Activated CD4-positive, alpha-beta T cell treated with anti-CD3 and anti-CD28 coated beads, Interleukin-2, amount 50 U/mL, for 4 hours (primary cell): ENCODE measurements at regions not wholly inside any gene's neighbourhood (a gene's known extent, or its start where the extent isn't known, plus 50 kb on each side); places are given as distances from the start of the nearest gene placed in this dataset.

Experiments
- DNase-seq, 2 experiments: peaks; one replicate each; pipeline ENCODE4 v3.0.0-alpha.2; 2020

DNA sequence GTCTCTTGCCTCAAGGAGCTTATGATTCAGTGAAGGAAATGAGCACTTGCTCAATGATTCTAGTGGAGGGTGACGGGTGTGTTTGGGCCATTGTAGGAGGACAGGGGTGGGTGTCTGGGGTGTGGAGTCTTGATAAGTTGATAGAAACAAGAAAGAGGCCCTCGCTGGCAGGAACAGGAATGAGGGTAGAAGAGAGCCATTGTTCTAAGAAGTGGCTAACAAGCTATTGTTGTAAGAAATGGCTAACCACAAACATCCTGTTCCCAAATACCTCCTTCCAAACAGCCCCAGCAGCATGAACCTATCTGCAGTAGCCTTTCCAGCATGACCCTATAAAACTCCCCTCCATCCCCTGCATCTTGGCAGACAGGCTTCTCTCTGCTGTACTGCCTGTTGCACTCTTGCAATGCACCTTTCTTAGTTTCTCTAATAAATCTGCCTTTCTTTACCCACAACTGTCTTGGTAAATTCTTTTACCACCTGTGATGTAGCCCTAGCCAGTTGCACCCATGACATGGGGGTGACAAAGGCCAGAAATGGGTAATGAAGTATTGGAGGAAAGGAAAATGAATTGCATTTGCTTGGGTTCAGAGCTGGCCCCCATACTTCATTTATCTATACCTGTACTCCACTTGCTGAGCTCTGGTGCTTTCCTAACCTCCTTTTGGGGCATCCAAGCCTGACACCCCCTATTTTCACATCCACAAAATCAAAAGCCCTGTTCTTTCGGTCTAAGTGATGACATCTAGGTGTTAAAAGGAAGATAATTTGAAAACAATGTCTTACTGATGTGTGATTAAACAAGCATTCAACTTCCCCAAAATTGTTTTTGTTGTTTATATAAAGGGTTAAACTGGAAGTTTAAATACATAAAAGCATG lies 389.1 kb downstream of the GRIN2B start:
- DNase-seq, result no peak

- no peak for DNase-seq
Observed at GRCh38 chr12:13591488-13591887, 389.9 kb downstream of the GRIN2B start.

DNA sequence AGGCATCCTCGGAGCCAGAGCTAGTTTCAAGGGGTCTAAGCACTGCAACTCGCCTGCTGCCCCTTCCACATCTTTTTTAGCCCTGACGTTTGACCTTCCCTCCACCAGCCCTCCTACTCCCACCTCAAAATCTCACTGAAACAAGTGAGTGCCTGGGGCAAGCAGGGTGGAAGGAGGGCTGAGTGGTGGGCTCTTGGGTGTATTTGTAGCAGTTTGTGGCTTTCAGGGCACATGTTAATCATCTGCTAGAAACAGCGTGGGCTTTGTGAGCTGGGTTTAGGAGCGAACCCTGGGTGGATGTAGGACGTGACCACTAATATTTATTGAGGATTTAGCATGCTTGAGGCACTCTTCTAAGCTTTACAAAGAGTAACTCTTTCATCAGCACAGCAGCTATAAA lies 390.3 kb downstream of the GRIN2B start:
- no peak for DNase-seq

DNA sequence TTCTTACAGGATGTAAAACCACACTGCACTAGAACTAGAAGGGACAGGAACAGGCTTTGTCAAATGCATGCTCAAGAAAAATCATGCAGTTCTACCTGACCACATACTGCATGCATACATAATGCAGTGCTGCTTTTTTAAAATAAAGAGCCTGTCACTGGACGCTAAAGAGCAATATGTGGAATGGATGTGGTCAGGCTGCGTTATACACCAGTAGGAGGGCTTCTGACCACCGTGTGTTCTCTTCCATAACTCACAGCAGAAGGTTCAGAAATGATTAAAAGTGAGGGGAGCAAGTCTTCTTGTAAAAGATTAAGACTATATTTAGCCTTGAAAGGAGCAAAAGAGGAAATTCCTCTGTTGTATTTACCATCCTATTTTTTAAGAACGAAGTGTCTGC lies 392.0 kb downstream of the EMP1 start:
- no peak for DNase-seq

- DNase-seq, result no peak
Observed at GRCh38 chr12:13587721-13588390, 391.3 kb downstream of the EMP1 start.

DNA sequence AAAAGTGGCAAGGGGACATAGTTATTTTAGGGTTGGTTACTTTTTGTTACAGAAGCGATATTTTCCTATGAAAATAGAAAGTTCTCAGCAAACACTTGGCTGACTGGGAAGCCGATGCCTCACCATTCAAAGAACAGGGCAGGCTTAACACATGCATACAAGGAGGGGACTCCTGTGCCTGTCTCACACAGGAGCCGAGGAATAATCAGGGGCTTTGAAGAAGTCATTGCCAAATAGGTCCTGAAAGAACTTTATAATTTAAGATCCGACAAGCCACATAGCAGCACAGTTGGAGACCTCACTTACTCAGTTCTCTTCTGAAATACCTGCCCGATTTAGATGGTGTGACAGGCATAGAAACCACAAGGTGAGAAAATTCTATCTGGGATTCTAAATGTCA lies 389.8 kb downstream of the EMP1 start:
- DNase-seq, result no peak

DNA sequence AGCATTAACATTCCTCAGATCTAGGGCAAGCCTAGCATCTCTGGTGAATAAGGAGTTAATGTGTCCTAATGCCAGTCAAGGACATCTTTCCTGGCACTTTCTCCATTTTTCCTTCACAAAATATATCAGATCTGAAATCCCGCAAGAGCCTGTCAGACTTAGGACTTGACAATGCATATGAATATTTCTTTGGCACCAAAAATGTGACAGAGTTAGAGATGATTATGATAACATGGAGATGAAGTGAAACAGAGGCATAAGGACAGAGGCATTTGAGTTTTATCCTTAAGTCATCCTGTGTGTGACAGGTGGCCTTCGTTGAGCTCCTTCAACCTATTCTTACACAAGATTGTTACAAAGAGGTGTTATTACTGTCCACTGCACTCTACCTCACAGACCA lies 388.0 kb downstream of the EMP1 start:
- no peak for DNase-seq

DNA sequence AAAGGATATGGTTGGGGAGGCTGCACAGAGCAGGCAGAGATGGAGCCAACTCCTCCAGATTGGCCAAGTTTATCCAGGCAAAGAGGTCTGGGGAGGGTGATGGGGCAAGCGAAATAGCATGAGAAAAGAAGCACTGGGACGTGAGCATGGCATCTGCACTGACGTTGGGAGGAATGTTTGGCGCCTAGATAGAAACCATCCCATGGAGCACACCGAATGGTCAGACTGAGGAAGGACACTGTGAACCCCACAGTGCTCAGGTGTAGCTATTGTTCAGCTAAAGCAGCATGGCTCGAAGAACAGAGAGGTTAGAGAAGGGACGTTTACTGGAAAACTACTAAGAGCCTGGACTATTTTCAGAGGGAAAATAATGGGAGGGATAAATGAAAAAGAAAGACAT lies 387.1 kb downstream of the EMP1 start:
- no peak for DNase-seq

DNA sequence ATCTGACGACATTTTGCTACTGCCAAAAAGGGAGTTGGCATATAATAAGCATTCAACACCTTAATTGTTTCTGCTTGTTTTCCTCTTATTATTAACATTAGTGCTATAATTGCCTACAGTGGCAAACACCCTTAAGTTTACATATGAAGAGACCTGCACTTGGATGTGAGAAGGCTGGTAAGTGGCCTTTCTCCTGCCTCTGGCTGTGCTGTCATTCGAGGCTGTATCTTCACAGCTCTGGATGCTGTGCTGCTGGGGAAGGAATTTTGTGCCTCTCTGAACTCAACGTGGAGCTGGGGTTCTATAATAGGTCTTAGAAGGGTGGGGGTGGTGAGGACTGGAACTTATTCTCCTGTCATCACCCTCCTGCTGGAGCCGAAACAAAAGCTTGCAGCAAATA lies 385.9 kb downstream of the EMP1 start:
- no peak for DNase-seq

DNA sequence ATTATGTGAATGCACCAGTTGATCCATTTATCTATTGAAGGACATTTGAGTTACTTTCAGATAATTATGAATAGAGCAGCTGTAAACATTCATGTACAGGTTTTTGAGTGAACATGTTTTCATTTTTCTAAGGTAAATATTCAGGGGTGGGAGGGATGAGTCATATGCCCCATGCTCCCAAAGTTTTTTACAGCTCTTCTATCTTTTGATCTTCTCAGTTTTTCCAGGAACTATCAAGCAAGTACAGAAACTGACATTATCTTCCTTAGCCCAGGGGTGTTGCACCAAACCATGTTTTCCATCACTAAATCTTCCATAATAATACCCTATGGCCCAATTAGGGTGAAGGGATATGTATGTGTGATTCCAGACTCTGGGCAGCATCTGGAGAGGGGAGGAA lies 384.5 kb downstream of the EMP1 start:
- no peak for DNase-seq

DNA sequence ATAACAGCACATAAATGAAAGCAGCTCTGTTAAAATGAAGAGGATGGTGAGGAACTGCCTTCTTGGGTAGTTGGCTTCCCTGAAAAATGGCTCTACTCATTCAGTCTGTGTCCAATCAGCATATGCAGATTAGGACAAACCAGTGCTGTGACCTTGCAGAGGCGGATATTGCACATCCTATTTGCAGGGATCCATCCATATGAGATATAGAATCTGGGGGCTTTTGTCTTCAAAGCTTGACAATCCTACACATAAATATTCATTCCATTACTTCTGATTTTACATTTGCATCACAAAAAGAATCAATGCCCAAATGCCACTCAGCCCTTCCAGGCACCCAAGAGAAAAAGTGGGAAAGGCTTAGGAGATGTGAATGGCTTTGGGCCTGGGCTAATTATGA lies 383.7 kb downstream of the EMP1 start:
- no peak for DNase-seq

GRCh38 chr12:13576935-13577500 lies 380.5 kb downstream of the EMP1 start:
- no peak for DNase-seq

- DNase-seq, result no peak
Observed at GRCh38 chr12:13573698-13574321, 377.3 kb downstream of the EMP1 start.

- no peak for DNase-seq
Observed at GRCh38 chr12:13571035-13571434, 374.5 kb downstream of the EMP1 start.

DNA sequence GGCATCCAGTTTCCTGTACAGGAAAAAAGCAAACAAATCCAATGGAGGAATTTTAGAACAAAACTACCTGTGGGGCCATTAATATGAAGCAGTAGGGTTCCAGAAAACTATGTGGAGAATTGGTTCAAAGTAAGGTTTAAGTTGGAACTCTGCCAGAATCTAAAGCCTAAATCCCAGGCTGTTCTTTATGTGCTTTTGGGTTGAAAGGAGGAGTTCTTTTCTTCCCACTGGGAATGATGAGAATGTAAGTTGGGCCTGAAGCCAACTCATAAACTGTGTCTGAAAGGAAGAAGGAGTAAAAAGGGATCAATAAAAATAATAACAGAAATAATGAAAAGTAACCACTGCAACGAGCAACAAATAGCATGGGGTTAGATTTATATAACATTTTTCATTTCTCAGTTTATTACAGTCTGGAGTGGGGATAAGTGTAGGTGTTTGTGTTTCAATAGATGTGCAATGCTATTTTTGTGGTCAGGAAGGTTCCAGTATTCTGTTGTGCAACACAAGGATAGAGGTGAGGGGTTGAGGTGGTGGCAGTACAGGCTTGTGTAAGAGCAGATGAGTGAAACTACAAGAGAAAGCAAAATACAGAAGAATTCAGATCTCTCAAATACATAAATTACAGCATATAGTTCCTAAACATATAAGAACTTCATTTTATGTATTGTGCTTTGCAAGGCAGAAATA lies 373.6 kb downstream of the EMP1 start:
- no peak for DNase-seq

DNA sequence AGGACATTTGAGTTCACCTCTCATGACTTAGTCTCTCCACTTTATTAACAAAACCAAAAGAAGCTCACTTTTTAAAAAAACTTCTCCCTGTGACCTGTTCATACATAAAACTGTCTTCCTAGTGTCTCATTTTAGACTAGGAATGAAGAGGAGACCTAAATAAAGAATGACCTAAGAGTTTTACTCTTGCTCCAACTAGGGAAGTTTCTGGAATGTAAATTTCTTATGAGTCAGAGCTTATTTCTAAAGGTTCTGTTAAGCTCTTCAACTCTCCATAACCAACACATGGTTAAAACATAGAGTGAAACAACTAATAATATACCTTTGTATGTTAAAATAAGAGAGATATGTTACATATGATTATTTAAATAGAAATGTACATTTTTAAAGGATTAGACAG lies 369.8 kb downstream of the EMP1 start:
- no peak for DNase-seq

GRCh38 chr12:13564266-13564810 lies 367.8 kb downstream of the EMP1 start:
- DNase-seq, result no peak

DNA sequence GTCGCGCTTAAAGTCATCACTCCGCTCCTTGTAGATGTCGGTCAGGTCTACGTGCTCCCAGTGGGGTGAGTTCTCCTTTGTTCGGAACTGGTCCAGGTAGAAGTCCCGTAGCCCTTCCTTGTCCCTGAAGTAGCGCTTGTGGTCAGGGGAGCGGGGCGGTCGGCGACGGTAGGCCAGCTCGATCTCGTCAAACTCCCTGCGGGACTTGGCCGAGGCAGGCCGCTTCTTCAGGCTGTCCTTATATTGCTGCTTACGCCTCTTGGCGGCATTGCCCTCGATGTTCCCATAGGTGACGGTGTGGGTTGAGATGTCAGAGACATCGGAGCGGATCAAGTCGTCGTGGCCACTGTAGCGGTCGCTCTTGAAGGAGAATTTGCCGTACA lies 367.2 kb downstream of the EMP1 start:
- DNase-seq, result no peak

- no peak for DNase-seq
Observed at GRCh38 chr12:13562915-13563742, 366.6 kb downstream of the EMP1 start.

DNA sequence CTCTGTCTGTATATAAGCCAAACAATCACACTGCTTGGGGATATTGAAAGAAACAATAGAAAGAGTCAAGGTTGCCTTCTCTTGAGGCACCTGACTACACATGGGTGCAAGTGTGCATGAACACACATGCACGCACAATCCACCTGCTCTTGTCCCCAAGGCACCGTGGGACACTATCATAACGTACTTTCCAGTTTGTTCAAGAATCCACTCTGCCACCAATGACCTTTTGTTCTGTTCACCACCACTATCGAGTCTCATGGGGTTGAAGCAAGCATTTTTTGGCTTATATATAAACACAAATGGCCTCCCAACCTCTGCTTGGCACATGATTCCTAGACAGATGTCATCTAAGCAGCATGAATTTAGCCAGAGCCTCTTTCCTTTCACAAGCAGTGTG lies 365.4 kb downstream of the EMP1 start:
- DNase-seq, result no peak

- DNase-seq, result no peak
Observed at GRCh38 chr12:13559318-13559978, 362.9 kb downstream of the EMP1 start.
